Retinal pigment epithelial cell (primary cell): ENCODE measurements at regions not wholly inside any gene's neighbourhood (a gene's known extent, or its start where the extent isn't known, plus 50 kb on each side); places are given as distances from the start of the nearest gene placed in this dataset.

ENCODE experiments used
- DNase-seq: peaks from one replicate; pipeline ENCODE4 v3.0.0-alpha.2; 2010; ENCODE audit warnings: low read depth
- H3K4me3 ChIP-seq: 2 replicates; pipeline ENCODE4 v1.5.1; 2011; ENCODE audit warnings: mild to moderate bottlenecking, low read length, control low read depth, moderate library complexity
- CTCF ChIP-seq: conservative IDR thresholded peaks from 2 replicates; pipeline ENCODE4 v1.5.1; 2011; ENCODE audit warnings: low read depth, low read length, control low read depth, inconsistent platforms

GRCh38 chr5:10921160-10921559 is 160.1 kb upstream of the DAP start:
- H3K4me3 ChIP-seq, result no peak overlapping the region
- DNase-seq, result no peak
- TF ChIP-seq CTCF, result no peak

GRCh38 chr5:10920400-10920799 is 159.4 kb upstream of the DAP start:
- TF ChIP-seq CTCF, result no peak
- no peak overlapping the region for H3K4me3 ChIP-seq
- no peak for DNase-seq

DNA sequence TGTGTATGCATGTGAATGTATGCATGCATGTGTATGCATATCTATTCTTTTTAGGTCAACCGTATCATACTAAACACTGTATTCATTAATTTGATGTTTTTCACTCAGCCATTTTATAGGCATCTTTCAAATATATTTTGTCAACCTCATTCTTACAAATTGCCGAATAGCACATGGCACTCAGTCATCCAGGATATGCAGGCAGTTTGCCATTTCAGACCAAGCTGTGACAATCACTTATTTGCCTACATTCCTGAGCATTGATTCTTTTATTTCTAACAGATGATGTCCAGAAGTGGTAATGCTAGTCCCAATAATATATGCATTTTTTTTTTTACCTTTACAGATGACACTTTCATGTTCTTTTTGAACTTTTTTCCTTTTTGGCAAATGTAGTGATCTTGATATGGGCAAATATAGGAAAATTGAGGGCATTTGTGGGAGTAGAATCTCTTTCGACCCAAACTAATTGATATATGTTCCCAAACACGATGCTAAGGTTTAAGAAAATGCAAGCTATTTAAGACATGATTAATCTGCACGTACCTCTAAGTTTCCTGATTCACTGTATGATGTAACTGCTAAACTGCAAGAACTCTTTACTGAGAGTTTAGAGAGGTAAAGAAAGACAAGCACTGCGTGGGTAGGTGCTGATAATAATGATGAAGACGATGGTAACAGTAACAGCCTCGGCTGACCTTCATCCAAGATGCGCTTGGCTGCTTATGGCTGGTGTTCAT is 153.9 kb upstream of the DAP start:
- no peak for DNase-seq
- no peak overlapping the region for H3K4me3 ChIP-seq
- TF ChIP-seq CTCF, result no peak

DNA sequence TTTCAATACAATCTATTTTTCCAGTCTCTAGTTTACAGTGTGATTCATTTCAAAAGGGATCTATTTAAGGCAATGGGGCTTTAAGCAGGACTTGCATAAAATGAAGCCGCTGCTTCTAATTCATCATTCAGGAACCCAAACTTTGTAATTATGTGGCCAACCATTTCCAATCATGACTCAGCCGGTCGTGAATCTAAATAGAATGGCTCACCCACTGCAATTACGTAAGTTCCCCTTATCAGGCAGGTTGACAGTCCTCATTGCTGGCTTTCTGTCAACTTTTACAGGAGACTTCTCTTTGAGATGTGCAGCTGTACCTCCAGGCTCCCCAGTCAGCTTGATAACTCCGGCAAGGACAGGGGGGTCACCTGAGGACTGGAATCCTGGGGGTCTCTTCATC is 152.8 kb upstream of the DAP start:
- no peak for TF ChIP-seq CTCF
- DNase-seq, result peak; percentile 43
- H3K4me3 ChIP-seq, result no peak overlapping the region

GRCh38 chr5:10913181-10913810 is 152.3 kb upstream of the DAP start:
- TF ChIP-seq CTCF, result no peak
- no peak overlapping the region for H3K4me3 ChIP-seq
- no peak for DNase-seq

- TF ChIP-seq CTCF, result no peak
- DNase-seq, result no peak
- H3K4me3 ChIP-seq, result no peak overlapping the region
Observed at GRCh38 chr5:10912435-10912834, 151.4 kb upstream of the DAP start.

GRCh38 chr5:10910261-10910660 is 149.2 kb upstream of the DAP start:
- H3K4me3 ChIP-seq, result no peak overlapping the region
- DNase-seq, result no peak
- TF ChIP-seq CTCF, result no peak
